Neural cell (in vitro differentiated cells): ENCODE measurements at regions not wholly inside any gene's neighbourhood (a gene's known extent, or its start where the extent isn't known, plus 50 kb on each side); places are given as distances from the start of the nearest gene placed in this dataset.

Source experiments
- CTCF ChIP-seq: fragments of 450-650 bp; IDR thresholded peaks from 2 replicates; pipeline ENCODE4 v1.5.1; 2014; ENCODE audit warnings: antibody characterized with exemption, mild to moderate bottlenecking, moderate library complexity; ENCODE audit not compliant: poor library complexity, severe bottlenecking
- EP300 ChIP-seq: fragments of 450-650 bp; conservative IDR thresholded peaks from 2 replicates; pipeline ENCODE4 v1.6.1; 2014; ENCODE audit warnings: antibody characterized with exemption, mild to moderate bottlenecking, moderate library complexity; ENCODE audit not compliant: poor library complexity, severe bottlenecking
- EZH2 ChIP-seq: fragments of 200-600, 300-800 bp; shearing (Covaris generic), sonication (generic); IDR thresholded peaks from 2 replicates; pipeline ENCODE4 v1.6.1; 2014; ENCODE audit warnings: antibody characterized with exemption, low read length, borderline replicate concordance, mild to moderate bottlenecking; ENCODE audit not compliant: insufficient read depth, poor library complexity, severe bottlenecking
- MXI1 ChIP-seq: fragments of 450-650 bp; conservative IDR thresholded peaks from 2 replicates; pipeline ENCODE4 v1.6.1; 2014; ENCODE audit warnings: antibody characterized with exemption, mild to moderate bottlenecking; ENCODE audit not compliant: poor library complexity, severe bottlenecking
- POLR2AphosphoS5 ChIP-seq: IDR thresholded peaks from 2 replicates; pipeline ENCODE4 v1.6.1; 2012
- RAD21 ChIP-seq: fragments of 450-650 bp; conservative IDR thresholded peaks from 2 replicates; pipeline ENCODE4 v1.6.1; 2014; ENCODE audit warnings: antibody characterized with exemption, mild to moderate bottlenecking, moderate library complexity

- TF ChIP-seq MXI1 (no peak), RAD21 (no peak), CTCF (no peak), POLR2AphosphoS5 (no peak), EZH2 (no peak), EP300 (no peak)
Observed at GRCh38 chr11:104763930-104764709, 134.1 kb downstream of the CASP12 start.
